Smooth muscle cell (in vitro differentiated cells): ENCODE measurements at regions not wholly inside any gene's neighbourhood (a gene's known extent, or its start where the extent isn't known, plus 50 kb on each side); places are given as distances from the start of the nearest gene placed in this dataset.

ENCODE experiments used
- DNase-seq: peaks from one replicate; lab custom pipeline; 2025; ENCODE audit not compliant: unreplicated experiment; lab: John Stamatoyannopoulos, UW
- H2AFZ ChIP-seq: fragments of 200-600 bp; sonication (generic); 2 replicates; pipeline ENCODE4 v1.6.0; 2016; ENCODE audit warnings: antibody characterized with exemption, low read depth, mild to moderate bottlenecking
- H3F3A ChIP-seq: fragments of 200-600 bp; sonication (generic); 2 replicates; pipeline ENCODE4 v1.6.0; 2017; ENCODE audit warnings: antibody characterized with exemption, low read depth
- H3K27ac ChIP-seq: fragments of 200-600 bp; sonication (generic); 2 replicates; pipeline ENCODE4 v1.5.1; 2016; ENCODE audit warnings: low read depth, mild to moderate bottlenecking
- H3K27me3 ChIP-seq: fragments of 200-600 bp; sonication (generic); 2 replicates; pipeline ENCODE4 v1.6.1; 2016; ENCODE audit warnings: low read depth, mild to moderate bottlenecking
- H3K36me3 ChIP-seq: fragments of 200-600 bp; sonication (generic); 2 replicates; pipeline ENCODE4 v1.5.1; 2016; ENCODE audit warnings: low read depth
- H3K4me1 ChIP-seq: fragments of 200-600 bp; sonication (generic); 2 replicates; pipeline ENCODE4 v1.5.1; 2016; ENCODE audit warnings: low read depth
- H3K4me2 ChIP-seq: fragments of 200-600 bp; sonication (generic); 2 replicates; pipeline ENCODE4 v1.6.0; 2016; ENCODE audit warnings: mild to moderate bottlenecking
- H3K4me3 ChIP-seq: fragments of 200-600 bp; sonication (generic); 2 replicates; pipeline ENCODE4 v1.5.1; 2016; ENCODE audit warnings: mild to moderate bottlenecking
- H3K79me2 ChIP-seq: fragments of 200-600 bp; sonication (generic); 2 replicates; pipeline ENCODE4 v1.6.0; 2016; ENCODE audit warnings: low read depth, mild to moderate bottlenecking
- H3K9ac ChIP-seq: fragments of 200-600 bp; sonication (generic); 2 replicates; pipeline ENCODE4 v1.6.0; 2016; ENCODE audit warnings: low read depth
- H3K9me3 ChIP-seq: fragments of 200-600 bp; sonication (generic); replicated peaks from 2 replicates; pipeline ENCODE4 v1.5.1; 2016; ENCODE audit warnings: low read depth
- H4K20me1 ChIP-seq: fragments of 200-600 bp; sonication (generic); 2 replicates; pipeline ENCODE4 v1.6.0; 2016; ENCODE audit warnings: low read depth
- WGBS: methylation state at CpG from one replicate; pipeline ENCODE4 v1.1.7; 2016; ENCODE audit warnings: low lambda C conversion rate; 5-methylcytosine and 5-hydroxymethylcytosine counted together
- TF ChIP-seq, protein P1 (sequence below): fragments of 200-600 bp; sonication (generic); IDR thresholded peaks from 2 replicates; pipeline ENCODE4 v1.5.1; 2017; ENCODE audit warnings: borderline replicate concordance, mild to moderate bottlenecking, antibody characterized with exemption; ENCODE audit not compliant: insufficient read depth, poor library complexity, severe bottlenecking

DNA sequence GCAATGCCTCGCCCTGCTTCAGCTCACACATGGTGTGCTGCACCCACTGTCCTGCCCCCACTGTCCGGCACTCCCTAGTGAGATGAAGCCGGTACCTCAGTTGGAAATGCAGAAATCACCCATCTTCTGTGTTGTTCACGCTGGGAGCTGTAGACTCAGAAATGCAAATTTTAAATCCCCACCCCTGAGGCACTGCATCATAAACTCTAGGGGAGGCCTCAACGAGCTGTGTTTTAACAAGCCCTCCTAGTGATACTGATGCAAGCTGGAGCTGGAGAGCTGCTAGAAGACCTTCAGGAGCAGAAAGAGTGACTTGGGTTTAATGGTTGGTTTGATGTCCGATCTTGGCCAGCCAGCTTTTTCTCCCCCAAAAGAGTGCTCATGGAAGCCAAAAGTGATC is 146.0 kb upstream of the MAST4 start:
- Histone ChIP-seq H3K9me3 (peaks cover 6% of the 10 kb centered on the region), H3K4me1 (no peaks in the 10 kb centered on the region), H3K4me2 (no peak overlapping the region)

DNA sequence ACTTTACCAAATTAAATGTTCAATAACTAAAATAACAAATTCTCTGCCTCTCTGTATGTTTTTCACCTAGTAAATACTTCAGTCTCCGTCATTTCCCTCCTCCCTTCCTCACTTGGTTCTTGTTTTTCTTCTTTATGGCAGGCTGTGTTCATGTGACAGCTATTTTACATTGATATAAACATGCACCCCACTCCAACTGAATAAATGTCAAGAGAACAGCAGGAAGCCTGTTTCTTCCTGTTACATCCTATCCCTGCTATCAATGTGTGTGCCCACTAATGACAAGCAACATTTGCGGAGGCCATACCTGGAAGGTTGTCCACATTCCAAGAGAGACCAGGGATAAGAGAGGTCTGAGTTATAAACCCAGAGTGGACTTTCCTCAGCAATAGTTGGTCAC is 145.2 kb upstream of the MAST4 start:
- no peak for DNase-seq
- H2AFZ ChIP-seq, result no peak overlapping the region
- WGBS, result 90% methylated on average over 2 of the region's 2 CpGs
- no peaks in the 10 kb centered on the region for H4K20me1 ChIP-seq
- H3K4me2 ChIP-seq, result no peak overlapping the region
- no peak overlapping the region for H3K9ac ChIP-seq
- H3K79me2 ChIP-seq, result no peaks in the 10 kb centered on the region
- H3K27ac ChIP-seq, result no peak overlapping the region
- TF ChIP-seq, protein P1, sequence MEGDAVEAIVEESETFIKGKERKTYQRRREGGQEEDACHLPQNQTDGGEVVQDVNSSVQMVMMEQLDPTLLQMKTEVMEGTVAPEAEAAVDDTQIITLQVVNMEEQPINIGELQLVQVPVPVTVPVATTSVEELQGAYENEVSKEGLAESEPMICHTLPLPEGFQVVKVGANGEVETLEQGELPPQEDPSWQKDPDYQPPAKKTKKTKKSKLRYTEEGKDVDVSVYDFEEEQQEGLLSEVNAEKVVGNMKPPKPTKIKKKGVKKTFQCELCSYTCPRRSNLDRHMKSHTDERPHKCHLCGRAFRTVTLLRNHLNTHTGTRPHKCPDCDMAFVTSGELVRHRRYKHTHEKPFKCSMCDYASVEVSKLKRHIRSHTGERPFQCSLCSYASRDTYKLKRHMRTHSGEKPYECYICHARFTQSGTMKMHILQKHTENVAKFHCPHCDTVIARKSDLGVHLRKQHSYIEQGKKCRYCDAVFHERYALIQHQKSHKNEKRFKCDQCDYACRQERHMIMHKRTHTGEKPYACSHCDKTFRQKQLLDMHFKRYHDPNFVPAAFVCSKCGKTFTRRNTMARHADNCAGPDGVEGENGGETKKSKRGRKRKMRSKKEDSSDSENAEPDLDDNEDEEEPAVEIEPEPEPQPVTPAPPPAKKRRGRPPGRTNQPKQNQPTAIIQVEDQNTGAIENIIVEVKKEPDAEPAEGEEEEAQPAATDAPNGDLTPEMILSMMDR, result no peak
- no peaks in the 10 kb centered on the region for H3K27me3 ChIP-seq
- no peaks in the 10 kb centered on the region for H3F3A ChIP-seq
- H3K4me3 ChIP-seq, result no peak overlapping the region
- H3K4me1 ChIP-seq, result no peaks in the 10 kb centered on the region
- H3K36me3 ChIP-seq, result no peaks in the 10 kb centered on the region
- H3K9me3 ChIP-seq, result peaks cover 6% of the 10 kb centered on the region

More for the DNA sequence above, 146.0 kb upstream of the MAST4 start:
- no peaks in the 10 kb centered on the region for H3K27me3 ChIP-seq
- WGBS, result 90% methylated on average over 6 of the region's 6 CpGs
- H3K4me3 ChIP-seq, result no peak overlapping the region
- TF ChIP-seq, protein P1, result no peak
- no peak overlapping the region for H3K9ac ChIP-seq
- H4K20me1 ChIP-seq, result no peaks in the 10 kb centered on the region
- H2AFZ ChIP-seq, result no peak overlapping the region
- H3K27ac ChIP-seq, result no peak overlapping the region
- H3K79me2 ChIP-seq, result no peaks in the 10 kb centered on the region
- no peaks in the 10 kb centered on the region for H3K36me3 ChIP-seq
- H3F3A ChIP-seq, result no peaks in the 10 kb centered on the region
- DNase-seq, result no peak

DNA sequence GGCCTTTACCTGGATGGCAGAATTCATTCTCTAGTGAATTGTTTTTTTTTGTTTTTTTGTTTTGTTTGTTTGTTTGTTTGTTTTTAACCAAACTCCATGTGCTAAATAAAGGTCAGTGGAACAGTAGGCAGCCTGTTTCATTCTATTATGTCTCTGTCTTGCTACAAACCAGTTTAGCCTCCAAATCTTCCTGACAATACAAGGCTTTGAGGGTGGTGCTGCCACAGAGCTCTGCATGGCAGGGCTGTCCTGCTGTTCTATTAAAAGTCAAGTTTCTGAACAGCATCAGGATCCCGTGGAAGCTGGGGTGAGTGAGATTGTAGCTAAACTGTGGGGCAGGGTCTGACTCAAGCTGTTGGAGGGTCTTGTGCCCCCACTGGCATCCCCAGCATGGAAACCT is 144.1 kb upstream of the MAST4 start:
- Histone ChIP-seq H3K4me3 (no peak overlapping the region), H3F3A (no peaks in the 10 kb centered on the region), H3K4me2 (no peak overlapping the region), H3K27me3 (no peaks in the 10 kb centered on the region), H2AFZ (no peak overlapping the region), H3K4me1 (no peaks in the 10 kb centered on the region), H3K36me3 (no peaks in the 10 kb centered on the region), H3K9me3 (peaks cover 6% of the 10 kb centered on the region), H3K27ac (no peak overlapping the region), H3K79me2 (no peaks in the 10 kb centered on the region), H4K20me1 (no peaks in the 10 kb centered on the region), H3K9ac (no peak overlapping the region)
- TF ChIP-seq, protein P1, result no peak
- 75% methylated on average over 1 of the region's 1 CpG for WGBS
- no peak for DNase-seq
